AG08395 (cell line): ENCODE measurements at regions not wholly inside any gene's neighbourhood (a gene's known extent, or its start where the extent isn't known, plus 50 kb on each side); places are given as distances from the start of the nearest gene placed in this dataset.
"Not testable (repeated sequence)": the region's sequence is repeated elsewhere in the genome, so short reads cannot be mapped to it uniquely, and the experiment has no call there.

Source experiments
- DNase-seq: peaks from one replicate; pipeline ENCODE4 v3.0.0; 2012; ENCODE audit warnings: mixed read lengths, low spot score

- peak; percentile 25 for DNase-seq
Measured at GRCh38 chr5:99061299-99061698, 132.5 kb upstream of the CHD1 start.

GRCh38 chr5:99060306-99061261 lies 131.8 kb upstream of the CHD1 start:
- peak; percentile 62 for DNase-seq

GRCh38 chr5:99059685-99060084 lies 130.9 kb upstream of the CHD1 start:
- DNase-seq: no peak

GRCh38 chr5:99058466-99058865 lies 129.7 kb upstream of the CHD1 start:
- peak; percentile 20 for DNase-seq

- DNase-seq: no peak
Measured at GRCh38 chr5:99054972-99055371, 126.2 kb upstream of the CHD1 start.

GRCh38 chr5:99045871-99046270 lies 117.1 kb upstream of the CHD1 start:
- DNase-seq: no peak

GRCh38 chr5:99043257-99043656 lies 114.5 kb upstream of the CHD1 start:
- DNase-seq: not testable (repeated sequence)

- no peak for DNase-seq
Measured at GRCh38 chr5:99037668-99038067, 108.9 kb upstream of the CHD1 start.

GRCh38 chr5:99035942-99036341 lies 107.1 kb upstream of the CHD1 start:
- no peak for DNase-seq

GRCh38 chr5:99034336-99034735 lies 105.5 kb upstream of the CHD1 start:
- DNase-seq: no peak

- DNase-seq: no peak
Measured at GRCh38 chr5:99033014-99033900, 104.5 kb upstream of the CHD1 start.

GRCh38 chr5:99032234-99033013 lies 103.6 kb upstream of the CHD1 start:
- DNase-seq: peak; percentile 81

GRCh38 chr5:99030906-99031440 lies 102.2 kb upstream of the CHD1 start:
- no peak for DNase-seq

- no peak for DNase-seq
Measured at GRCh38 chr5:99029172-99029571, 100.4 kb upstream of the CHD1 start.

- DNase-seq: not testable (repeated sequence)
Measured at GRCh38 chr5:99028170-99028569, 99.4 kb upstream of the CHD1 start.

- DNase-seq: no peak
Measured at GRCh38 chr5:99025298-99026045, 96.7 kb upstream of the CHD1 start.

GRCh38 chr5:99023330-99023729 lies 94.5 kb upstream of the CHD1 start:
- DNase-seq: no peak

GRCh38 chr5:99022250-99022649 lies 93.4 kb upstream of the CHD1 start:
- DNase-seq: no peak

- no peak for DNase-seq
Measured at GRCh38 chr5:99020698-99021048, 91.9 kb upstream of the CHD1 start.

- DNase-seq: peak; percentile 90
Measured at GRCh38 chr5:99019812-99020697, 91.2 kb upstream of the CHD1 start.
